Gastrocnemius medialis (tissue), 4 donors: ENCODE measurements at regions not wholly inside any gene's neighbourhood (a gene's known extent, or its start where the extent isn't known, plus 50 kb on each side); places are given as distances from the start of the nearest gene placed in this dataset.

Experiments used
- POLR2A ChIP-seq, 2 donors: fragments of 450-650 bp; IDR thresholded peaks; one replicate each; pipeline ENCODE4 v1.6.1; 2017; ENCODE audit warnings: antibody characterized with exemption in 2 of 2, mild to moderate bottlenecking in 2 of 2, moderate library complexity in 2 of 2
- TF ChIP-seq, protein P1 (sequence below), 5 experiments: fragments of 450-650 bp in 3 of 5; fragments of 200-600 bp in 2 of 5; sonication (generic) in 2 of 5; IDR thresholded peaks in 4 of 5; conservative IDR thresholded peaks in 1 of 5; 1 replicate in 4 of 5; 2 replicates in 1 of 5; pipeline ENCODE4 v1.5.1; 2016 to 2019; ENCODE audit warnings: antibody characterized with exemption in 5 of 5, mild to moderate bottlenecking in 3 of 5, moderate library complexity in 3 of 5

DNA sequence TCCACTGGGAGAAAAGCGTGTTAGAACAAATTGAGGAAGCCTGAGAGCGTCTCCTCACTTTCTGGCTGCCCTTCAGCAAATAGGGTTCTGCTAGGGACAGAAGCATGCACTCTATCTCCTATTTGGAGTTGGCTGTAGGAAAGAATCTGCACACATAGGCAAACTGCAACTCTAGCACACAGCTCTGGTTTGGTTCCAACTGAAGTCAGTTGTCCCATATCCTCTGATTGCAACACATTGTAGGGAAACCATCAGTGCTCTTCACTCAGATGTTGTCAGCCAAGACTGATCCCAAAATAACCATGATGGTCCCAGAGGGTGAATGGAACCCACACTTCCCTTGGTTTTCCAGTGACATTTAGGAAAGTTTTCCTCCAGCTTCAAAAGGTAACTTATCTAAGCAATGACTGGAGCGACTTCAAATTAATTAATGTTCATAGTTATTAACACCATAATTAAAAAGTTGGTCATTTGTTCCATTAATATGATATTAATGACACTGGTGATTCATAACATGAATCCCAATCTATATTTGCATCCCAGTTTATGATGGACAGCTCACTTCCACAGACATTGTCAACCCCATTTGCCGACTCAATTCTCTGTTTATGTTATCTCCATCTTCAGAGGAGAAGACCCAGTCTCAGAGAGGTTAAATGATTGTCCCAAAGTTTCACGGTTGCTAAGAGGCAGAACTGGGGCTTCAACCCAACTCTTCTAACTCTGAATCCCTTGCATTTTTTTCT is 136.7 kb upstream of the ZNF462 start:
- no peak for TF ChIP-seq POLR2A (IDR thresholded peaks at IDR 0.05)
- TF ChIP-seq, protein P1, sequence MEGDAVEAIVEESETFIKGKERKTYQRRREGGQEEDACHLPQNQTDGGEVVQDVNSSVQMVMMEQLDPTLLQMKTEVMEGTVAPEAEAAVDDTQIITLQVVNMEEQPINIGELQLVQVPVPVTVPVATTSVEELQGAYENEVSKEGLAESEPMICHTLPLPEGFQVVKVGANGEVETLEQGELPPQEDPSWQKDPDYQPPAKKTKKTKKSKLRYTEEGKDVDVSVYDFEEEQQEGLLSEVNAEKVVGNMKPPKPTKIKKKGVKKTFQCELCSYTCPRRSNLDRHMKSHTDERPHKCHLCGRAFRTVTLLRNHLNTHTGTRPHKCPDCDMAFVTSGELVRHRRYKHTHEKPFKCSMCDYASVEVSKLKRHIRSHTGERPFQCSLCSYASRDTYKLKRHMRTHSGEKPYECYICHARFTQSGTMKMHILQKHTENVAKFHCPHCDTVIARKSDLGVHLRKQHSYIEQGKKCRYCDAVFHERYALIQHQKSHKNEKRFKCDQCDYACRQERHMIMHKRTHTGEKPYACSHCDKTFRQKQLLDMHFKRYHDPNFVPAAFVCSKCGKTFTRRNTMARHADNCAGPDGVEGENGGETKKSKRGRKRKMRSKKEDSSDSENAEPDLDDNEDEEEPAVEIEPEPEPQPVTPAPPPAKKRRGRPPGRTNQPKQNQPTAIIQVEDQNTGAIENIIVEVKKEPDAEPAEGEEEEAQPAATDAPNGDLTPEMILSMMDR (IDR thresholded peaks at IDR 0.05 in 4 of 5, conservative IDR thresholded peaks at IDR 0.05 in 1 of 5) = no peak
